ENCODE measurements at regions not wholly inside any gene's neighbourhood (a gene's known extent, or its start where the extent isn't known, plus 50 kb on each side); places are given as distances from the start of the nearest gene placed in this dataset.
A peak's percentile ranks its signal among the peaks of the same experiment; 100 is the strongest.
"Not testable (repeated sequence)": the region's sequence is repeated elsewhere in the genome, so short reads cannot be mapped to it uniquely, and the experiment has no call there.

DNA sequence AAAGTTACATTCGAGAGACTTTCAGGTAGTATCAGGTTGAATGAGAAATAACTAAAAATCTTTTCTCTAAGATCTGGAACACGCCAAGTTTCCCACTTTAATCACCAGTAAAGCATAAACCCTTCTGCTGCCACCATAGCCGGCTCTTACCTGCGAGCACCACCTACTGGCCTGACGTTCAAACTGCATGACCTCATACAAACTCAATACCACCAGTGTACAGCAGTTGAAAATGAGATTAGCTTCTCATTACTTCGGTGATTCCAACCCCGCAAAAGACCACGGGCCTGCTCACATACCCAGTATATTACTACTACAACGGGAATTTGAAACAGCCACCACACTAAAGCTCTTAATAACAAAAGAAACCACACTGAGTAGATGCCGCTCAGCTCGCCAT, 1191.2 kb downstream of the TMEM121 start:
- TF ChIP-seq, protein P1, sequence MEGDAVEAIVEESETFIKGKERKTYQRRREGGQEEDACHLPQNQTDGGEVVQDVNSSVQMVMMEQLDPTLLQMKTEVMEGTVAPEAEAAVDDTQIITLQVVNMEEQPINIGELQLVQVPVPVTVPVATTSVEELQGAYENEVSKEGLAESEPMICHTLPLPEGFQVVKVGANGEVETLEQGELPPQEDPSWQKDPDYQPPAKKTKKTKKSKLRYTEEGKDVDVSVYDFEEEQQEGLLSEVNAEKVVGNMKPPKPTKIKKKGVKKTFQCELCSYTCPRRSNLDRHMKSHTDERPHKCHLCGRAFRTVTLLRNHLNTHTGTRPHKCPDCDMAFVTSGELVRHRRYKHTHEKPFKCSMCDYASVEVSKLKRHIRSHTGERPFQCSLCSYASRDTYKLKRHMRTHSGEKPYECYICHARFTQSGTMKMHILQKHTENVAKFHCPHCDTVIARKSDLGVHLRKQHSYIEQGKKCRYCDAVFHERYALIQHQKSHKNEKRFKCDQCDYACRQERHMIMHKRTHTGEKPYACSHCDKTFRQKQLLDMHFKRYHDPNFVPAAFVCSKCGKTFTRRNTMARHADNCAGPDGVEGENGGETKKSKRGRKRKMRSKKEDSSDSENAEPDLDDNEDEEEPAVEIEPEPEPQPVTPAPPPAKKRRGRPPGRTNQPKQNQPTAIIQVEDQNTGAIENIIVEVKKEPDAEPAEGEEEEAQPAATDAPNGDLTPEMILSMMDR (IDR thresholded peaks at IDR 0.05) = peak; percentile 17
- not testable (repeated sequence) for TF ChIP-seq EZH2 (IDR thresholded peaks at IDR 0.05; ENCODE audit: borderline replicate concordance, insufficient read depth, low read depth, low read length, poor library complexity, severe bottlenecking)
